ENCODE measurements at regions not wholly inside any gene's neighbourhood (a gene's known extent, or its start where the extent isn't known, plus 50 kb on each side); places are given as distances from the start of the nearest gene placed in this dataset.

GRCh38 chr7:131083781-131084180 lies 243.9 kb upstream of the MKLN1 start:
- TF ChIP-seq CTCF (IDR thresholded peaks at IDR 0.05) (no peak), POLR2A (IDR thresholded peaks at IDR 0.05; ENCODE audit: low read depth) (no peak)

Measured in esophagus muscularis mucosa (tissue), 3 donors.